Breast epithelium (tissue), 4 donors: ENCODE measurements at regions not wholly inside any gene's neighbourhood (a gene's known extent, or its start where the extent isn't known, plus 50 kb on each side); places are given as distances from the start of the nearest gene placed in this dataset.

Experiments used
- DNase-seq, 2 donors: peaks; one replicate each; pipeline ENCODE4 v3.0.0-alpha.2; 2019; ENCODE audit warnings: low spot score in 2 of 2
- H3K27ac ChIP-seq, 2 donors: fragments of 200-600 bp; sonication (generic) in 1 of 2; one replicate each; pipeline ENCODE4 v1.5.1; 2016 to 2019; ENCODE audit warnings: mild to moderate bottlenecking in 1 of 2
- H3K27me3 ChIP-seq, 2 donors: fragments of 200-600 bp; sonication (generic) in 1 of 2; one replicate each; pipeline versions ENCODE4 v1.5.1 to v1.6.0; 2017 to 2019; ENCODE audit warnings: control low read depth in 1 of 2, mild to moderate bottlenecking in 1 of 2
- H3K36me3 ChIP-seq: fragments of 200-600 bp; one replicate; pipeline ENCODE4 v1.5.1; 2019
- H3K4me1 ChIP-seq, 2 donors: fragments of 200-600 bp; sonication (generic); one replicate each; pipeline ENCODE4 v1.5.1; 2016 to 2019; ENCODE audit warnings: control low read depth in 1 of 2
- H3K4me3 ChIP-seq, 3 donors: fragments of 200-600 bp; sonication (generic); 1 replicate in 2 of 3; 2 replicates in 1 of 3; pipeline ENCODE4 v1.5.1; 2016 to 2019; ENCODE audit warnings: mild to moderate bottlenecking in 3 of 3, moderate library complexity in 2 of 3
- H3K9me3 ChIP-seq, 2 donors: fragments of 200-600 bp; sonication (generic) in 1 of 2; one replicate each; pipeline ENCODE4 v1.5.1; 2016 to 2019; ENCODE audit warnings: control low read depth in 1 of 2
- POLR2A ChIP-seq: fragments of 450-650 bp; IDR thresholded peaks from one replicate; pipeline ENCODE4 v1.6.1; 2016; ENCODE audit warnings: antibody characterized with exemption, mild to moderate bottlenecking, moderate library complexity
- POLR2AphosphoS5 ChIP-seq, 3 donors: sonication (generic); formaldehyde crosslinking; IDR thresholded peaks; one replicate each; pipeline ENCODE4 v1.6.1; 2017; ENCODE audit warnings: antibody characterized with exemption in 3 of 3
- intact Hi-C: fragments of 100-400 bp; cut with DNase I; formaldehyde crosslinking; loops from one replicate; pipeline ENCODE4 v1.15.1; 2023; ENCODE audit warnings: low total_unique reads
- TF ChIP-seq, protein P1 (sequence below), 3 donors: fragments of 450-650 bp; IDR thresholded peaks; one replicate each; pipeline ENCODE4 v1.5.1; 2016 to 2017; ENCODE audit warnings: antibody characterized with exemption in 3 of 3, mild to moderate bottlenecking in 3 of 3, moderate library complexity in 3 of 3

GRCh38 chr21:27631471-27631870 lies 664.6 kb upstream of the ADAMTS5 start:
- Histone ChIP-seq H3K36me3 (no peaks in the 10 kb centered on the region), H3K4me1 (no peaks in the 10 kb centered on the region), H3K9me3 (no peaks in the 10 kb centered on the region), H3K4me3 (no peak overlapping the region), H3K27ac (no peak overlapping the region), H3K27me3 (no peaks in the 10 kb centered on the region)
- no peak for TF ChIP-seq POLR2A
- TF ChIP-seq, protein P1, sequence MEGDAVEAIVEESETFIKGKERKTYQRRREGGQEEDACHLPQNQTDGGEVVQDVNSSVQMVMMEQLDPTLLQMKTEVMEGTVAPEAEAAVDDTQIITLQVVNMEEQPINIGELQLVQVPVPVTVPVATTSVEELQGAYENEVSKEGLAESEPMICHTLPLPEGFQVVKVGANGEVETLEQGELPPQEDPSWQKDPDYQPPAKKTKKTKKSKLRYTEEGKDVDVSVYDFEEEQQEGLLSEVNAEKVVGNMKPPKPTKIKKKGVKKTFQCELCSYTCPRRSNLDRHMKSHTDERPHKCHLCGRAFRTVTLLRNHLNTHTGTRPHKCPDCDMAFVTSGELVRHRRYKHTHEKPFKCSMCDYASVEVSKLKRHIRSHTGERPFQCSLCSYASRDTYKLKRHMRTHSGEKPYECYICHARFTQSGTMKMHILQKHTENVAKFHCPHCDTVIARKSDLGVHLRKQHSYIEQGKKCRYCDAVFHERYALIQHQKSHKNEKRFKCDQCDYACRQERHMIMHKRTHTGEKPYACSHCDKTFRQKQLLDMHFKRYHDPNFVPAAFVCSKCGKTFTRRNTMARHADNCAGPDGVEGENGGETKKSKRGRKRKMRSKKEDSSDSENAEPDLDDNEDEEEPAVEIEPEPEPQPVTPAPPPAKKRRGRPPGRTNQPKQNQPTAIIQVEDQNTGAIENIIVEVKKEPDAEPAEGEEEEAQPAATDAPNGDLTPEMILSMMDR (IDR thresholded peaks at IDR 0.05): no peak
- no peak for TF ChIP-seq POLR2AphosphoS5 (IDR thresholded peaks at IDR 0.05)
- DNase-seq: no peak
- intact Hi-C loops: no loop called here

GRCh38 chr21:27622631-27623030 lies 655.7 kb upstream of the ADAMTS5 start:
- H3K9me3 ChIP-seq: no peaks in the 10 kb centered on the region
- no peaks in the 10 kb centered on the region for H3K27me3 ChIP-seq
- H3K4me1 ChIP-seq: no peaks in the 10 kb centered on the region
- no peak overlapping the region for H3K4me3 ChIP-seq
- DNase-seq: no peak
- intact Hi-C loops: no loop called here
- no peaks in the 10 kb centered on the region for H3K36me3 ChIP-seq
- H3K27ac ChIP-seq: no peak overlapping the region
- TF ChIP-seq, protein P1 (IDR thresholded peaks at IDR 0.05): no peak
- TF ChIP-seq POLR2AphosphoS5 (IDR thresholded peaks at IDR 0.05) (no peak), POLR2A (no peak)

DNA sequence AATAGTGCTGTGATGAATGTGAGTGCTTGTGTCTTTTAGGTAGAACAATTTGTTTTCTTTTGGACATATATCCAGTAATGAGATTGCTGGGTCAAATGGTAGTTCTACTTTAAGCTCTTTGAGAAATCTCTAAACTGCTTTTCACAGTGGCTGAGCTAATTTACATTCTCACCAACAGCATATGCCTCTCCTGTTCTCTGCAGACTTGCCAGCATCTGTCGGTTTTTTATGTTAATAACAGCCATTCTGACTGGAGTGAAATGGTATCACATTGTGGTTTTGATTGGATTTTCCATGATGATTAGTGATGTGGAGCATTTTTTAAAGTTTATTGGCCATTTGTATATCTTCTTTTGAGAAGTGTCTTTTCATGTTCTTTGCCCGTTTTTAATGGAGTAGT lies 647.3 kb upstream of the ADAMTS5 start:
- no peaks in the 10 kb centered on the region for H3K36me3 ChIP-seq
- intact Hi-C loops: no loop called here
- H3K4me1 ChIP-seq: no peaks in the 10 kb centered on the region
- H3K4me3 ChIP-seq: no peak overlapping the region
- H3K27me3 ChIP-seq: no peaks in the 10 kb centered on the region
- no peak for DNase-seq
- H3K9me3 ChIP-seq: no peaks in the 10 kb centered on the region
- TF ChIP-seq, protein P1 (IDR thresholded peaks at IDR 0.05): no peak
- no peak overlapping the region for H3K27ac ChIP-seq

DNA sequence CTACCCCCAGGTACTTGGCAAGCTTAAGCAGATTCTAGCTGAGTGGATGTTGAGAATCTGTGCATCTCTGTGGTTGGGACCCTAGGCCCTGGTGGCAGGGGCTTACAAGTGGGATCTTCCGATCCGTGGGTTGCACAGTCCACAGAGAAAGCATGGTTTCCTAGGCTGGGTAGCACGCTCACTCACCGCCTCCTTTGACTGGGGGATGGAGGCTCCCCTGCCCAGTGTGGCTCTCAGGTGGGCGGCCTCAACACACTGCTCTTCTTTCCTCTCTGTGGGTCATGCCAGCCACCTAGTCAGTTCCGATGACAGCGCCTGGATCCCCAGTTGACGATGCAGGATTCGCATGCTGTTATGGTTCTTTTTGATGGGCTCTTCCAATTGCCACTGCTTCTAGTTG lies 639.5 kb upstream of the ADAMTS5 start:
- no peak for TF ChIP-seq POLR2AphosphoS5 (IDR thresholded peaks at IDR 0.05)
- no peak for TF ChIP-seq POLR2A
- TF ChIP-seq, protein P1 (IDR thresholded peaks at IDR 0.05): no peak
- Histone ChIP-seq H3K27me3 (no peaks in the 10 kb centered on the region), H3K4me1 (no peaks in the 10 kb centered on the region), H3K9me3 (no peaks in the 10 kb centered on the region), H3K27ac (no peak overlapping the region), H3K36me3 (no peaks in the 10 kb centered on the region), H3K4me3 (no peak overlapping the region)
- no peak for DNase-seq
- intact Hi-C loops: no loop called here

- TF ChIP-seq POLR2AphosphoS5 (IDR thresholded peaks at IDR 0.05): no peak
- TF ChIP-seq POLR2A: no peak
- TF ChIP-seq, protein P1 (IDR thresholded peaks at IDR 0.05): no peak
- Histone ChIP-seq H3K9me3 (no peaks in the 10 kb centered on the region), H3K36me3 (no peaks in the 10 kb centered on the region), H3K27me3 (no peaks in the 10 kb centered on the region), H3K27ac (no peak overlapping the region), H3K4me1 (no peaks in the 10 kb centered on the region), H3K4me3 (no peak overlapping the region)
- intact Hi-C loops: no loop called here
- DNase-seq: no peak
Observed at GRCh38 chr21:27596196-27596595, 629.3 kb upstream of the ADAMTS5 start.
